Stimulated activated CD8-positive, alpha-beta memory T cell treated with anti-CD3 and anti-CD28 coated beads, Interleukin-12 subunit alpha, Interleukin-12 subunit beta, amount 100 ng/mL, for 1 hour (primary cell): ENCODE measurements at regions not wholly inside any gene's neighbourhood (a gene's known extent, or its start where the extent isn't known, plus 50 kb on each side); places are given as distances from the start of the nearest gene placed in this dataset.
"Not testable (repeated sequence)": the region's sequence is repeated elsewhere in the genome, so short reads cannot be mapped to it uniquely, and the experiment has no call there.

Source experiments
- DNase-seq: peaks from one replicate; pipeline ENCODE4 v3.0.0-alpha.2; 2020; ENCODE audit warnings: low read depth

GRCh38 chrX:148080593-148080992, 99.5 kb downstream of the FMR1NB start:
- DNase-seq: no peak

DNA sequence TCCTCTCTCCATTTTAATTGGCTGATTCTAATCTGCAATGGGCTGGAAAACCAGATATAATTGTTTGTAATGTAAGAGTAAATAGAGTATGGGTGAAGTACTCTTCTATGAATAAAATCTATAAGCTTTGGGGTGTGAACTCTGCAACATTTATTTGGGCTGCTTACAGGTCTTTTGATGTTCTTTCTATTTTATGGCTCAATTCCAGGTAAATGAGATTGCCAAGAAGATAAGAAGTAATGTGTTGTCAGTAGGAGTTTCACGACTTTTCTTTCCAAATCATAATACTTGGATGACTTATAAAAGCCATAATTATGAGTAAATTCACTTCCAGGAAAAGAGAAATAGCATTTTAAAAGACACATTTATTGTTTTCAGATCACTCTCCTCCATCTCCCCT, 103.5 kb downstream of the FMR1NB start:
- DNase-seq: no peak

DNA sequence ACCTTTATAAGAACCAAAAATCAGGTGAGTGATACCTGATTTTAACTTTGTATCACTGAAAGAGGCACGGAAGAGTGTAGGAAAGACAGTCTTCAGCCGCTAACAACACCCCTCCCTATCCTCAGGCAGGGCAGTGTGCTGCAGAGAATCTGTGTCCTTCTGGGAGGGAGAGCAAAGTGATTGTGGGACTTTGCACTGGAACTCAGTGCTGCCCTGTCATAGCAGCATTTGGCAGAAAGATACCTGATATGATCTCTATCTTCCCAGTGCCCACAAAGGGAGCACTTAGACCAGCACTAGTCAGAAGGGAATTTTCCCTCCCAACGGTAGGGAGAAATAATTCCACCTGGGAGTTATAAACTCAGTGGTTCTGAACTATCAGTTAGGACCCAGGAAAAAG, 139.0 kb downstream of the FMR1NB start:
- DNase-seq: no peak

- no peak for DNase-seq
These were observed 140.0 kb downstream of the FMR1NB start for GRCh38 chrX:148120999-148121623.

- DNase-seq: not testable (repeated sequence)
These were observed 147.9 kb downstream of the FMR1NB start for GRCh38 chrX:148128872-148129505.

GRCh38 chrX:148133105-148133725, 152.1 kb downstream of the FMR1NB start:
- no peak for DNase-seq

- no peak for DNase-seq
These were observed 153.4 kb downstream of the FMR1NB start for GRCh38 chrX:148134578-148134977.

GRCh38 chrX:148135738-148136137, 154.6 kb downstream of the FMR1NB start:
- no peak for DNase-seq

DNA sequence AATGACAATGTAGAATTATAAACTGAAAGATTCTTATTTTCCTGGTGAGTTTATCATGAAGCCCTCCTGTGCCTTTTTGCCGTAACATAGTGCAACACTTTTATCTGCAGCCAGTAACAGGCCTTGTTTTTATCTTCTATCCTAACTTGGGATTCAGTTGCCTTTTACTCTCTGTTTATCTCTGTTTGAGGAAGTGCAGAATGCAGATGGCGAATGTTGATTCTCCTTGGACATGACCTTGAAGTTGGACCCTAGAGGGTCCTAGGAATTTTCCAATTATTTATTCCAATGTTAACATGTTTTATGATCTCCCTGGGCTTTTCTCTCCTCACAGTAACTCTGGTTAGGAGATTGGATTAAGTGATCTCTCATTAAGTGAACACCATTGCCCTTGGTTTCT, 165.0 kb downstream of the FMR1NB start:
- DNase-seq: no peak

DNA sequence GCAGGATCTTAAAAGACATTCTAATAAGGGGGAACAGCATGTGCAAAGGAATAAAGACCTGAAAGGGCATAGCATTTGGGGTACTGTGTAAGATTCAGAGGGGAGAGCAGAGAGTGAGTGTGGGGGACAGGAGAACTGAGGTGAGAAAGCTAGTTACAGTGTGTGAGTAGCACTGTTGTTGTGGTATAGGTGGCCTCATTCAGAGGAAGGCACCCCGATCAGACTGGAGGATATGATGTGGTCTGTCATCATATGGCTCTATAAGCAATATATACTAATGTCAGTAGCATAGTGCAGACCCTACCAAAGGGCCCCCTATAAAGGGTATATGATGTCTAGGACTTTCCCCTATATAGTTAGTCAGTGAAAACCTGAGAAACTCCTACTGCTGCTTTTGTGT, 175.8 kb downstream of the FMR1NB start:
- DNase-seq: no peak

- DNase-seq: no peak
These were observed 178.7 kb downstream of the FMR1NB start for GRCh38 chrX:148159796-148160195.

GRCh38 chrX:148161701-148162100, 180.6 kb downstream of the FMR1NB start:
- no peak for DNase-seq

DNA sequence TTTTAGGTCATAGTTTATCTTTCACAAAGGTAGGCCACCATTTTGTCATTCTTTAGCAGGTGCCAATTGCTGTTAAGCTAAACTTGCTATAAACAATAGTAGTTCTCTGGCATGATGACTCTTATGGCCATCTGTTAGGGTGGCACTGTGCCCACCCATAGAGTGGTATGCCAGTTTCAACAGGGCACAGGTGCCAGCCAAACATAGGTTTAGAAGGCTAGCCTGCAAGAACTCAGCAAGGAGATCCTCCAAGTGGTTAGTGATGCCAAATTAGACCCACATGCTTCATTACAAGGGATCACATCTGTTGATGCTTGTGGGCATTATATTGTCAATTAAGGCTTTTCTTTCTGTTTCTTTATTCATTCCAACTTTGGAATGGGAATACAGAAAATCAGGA, 204.5 kb downstream of the FMR1NB start:
- DNase-seq: no peak

DNA sequence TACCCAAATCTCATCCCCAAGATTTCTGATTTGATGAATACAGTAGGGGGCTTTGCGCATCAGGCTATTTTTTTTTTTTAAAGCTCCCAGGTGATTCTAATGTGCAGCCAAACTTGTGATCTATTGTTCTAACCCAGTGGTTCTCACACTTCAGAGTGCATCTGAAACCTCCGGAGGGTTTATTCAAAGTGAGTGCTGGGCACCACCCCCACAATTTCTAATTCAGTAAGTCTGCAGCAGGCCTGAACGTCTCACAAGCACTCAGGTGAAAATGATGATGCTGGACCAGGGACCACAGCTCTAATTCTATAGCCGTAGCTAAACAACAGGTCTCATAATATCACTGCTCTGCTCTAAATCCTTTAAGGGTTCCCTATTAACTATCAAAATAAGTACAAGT, 211.4 kb downstream of the FMR1NB start:
- DNase-seq: no peak

DNA sequence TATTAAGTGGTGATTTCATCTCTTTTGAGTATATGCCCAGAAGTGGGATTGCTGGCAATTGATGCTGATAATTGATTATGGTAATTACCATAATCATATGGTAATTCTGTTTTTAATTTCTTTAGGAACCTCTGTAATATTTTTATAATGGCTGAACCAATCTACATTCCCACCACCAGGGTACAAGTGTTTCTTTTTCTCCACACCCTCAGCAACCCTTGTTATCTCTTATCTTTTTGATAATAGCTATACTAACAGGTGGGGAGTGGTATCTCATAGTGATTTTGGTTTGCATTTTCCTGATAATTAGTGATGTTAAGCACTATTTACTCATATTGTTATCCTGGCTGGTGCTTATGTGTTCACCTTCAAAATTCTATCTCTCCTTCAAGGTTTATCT, 212.6 kb downstream of the FMR1NB start:
- no peak for DNase-seq

- no peak for DNase-seq
These were observed 222.4 kb downstream of the FMR1NB start for GRCh38 chrX:148203531-148203930.

DNA sequence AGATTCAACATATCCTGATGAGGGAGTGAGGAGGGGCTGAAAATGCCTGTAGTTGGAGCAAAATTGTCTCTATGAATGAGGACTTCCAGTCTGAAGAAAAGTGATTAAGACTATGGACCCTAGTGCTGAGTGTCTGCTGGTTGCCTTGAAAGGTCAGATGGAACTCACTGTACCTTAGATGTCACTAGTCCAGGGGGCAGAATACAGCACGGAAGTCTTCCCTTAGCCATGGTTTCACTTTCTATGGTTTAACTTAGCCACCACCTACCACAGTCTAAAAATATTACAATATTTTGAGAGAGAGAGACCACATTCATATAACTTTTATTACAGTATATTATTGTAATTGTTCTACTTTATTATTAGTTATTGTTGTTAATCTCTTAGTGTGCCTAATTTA, 223.1 kb downstream of the FMR1NB start:
- DNase-seq: no peak

GRCh38 chrX:148214786-148215185, 233.6 kb downstream of the FMR1NB start:
- DNase-seq: no peak

- DNase-seq: no peak
These were observed 234.6 kb downstream of the FMR1NB start for GRCh38 chrX:148215726-148216125.

GRCh38 chrX:148223361-148223760, 242.2 kb downstream of the FMR1NB start:
- no peak for DNase-seq

- DNase-seq: no peak
These were observed 247.4 kb downstream of the FMR1NB start for GRCh38 chrX:148228521-148228920.

DNA sequence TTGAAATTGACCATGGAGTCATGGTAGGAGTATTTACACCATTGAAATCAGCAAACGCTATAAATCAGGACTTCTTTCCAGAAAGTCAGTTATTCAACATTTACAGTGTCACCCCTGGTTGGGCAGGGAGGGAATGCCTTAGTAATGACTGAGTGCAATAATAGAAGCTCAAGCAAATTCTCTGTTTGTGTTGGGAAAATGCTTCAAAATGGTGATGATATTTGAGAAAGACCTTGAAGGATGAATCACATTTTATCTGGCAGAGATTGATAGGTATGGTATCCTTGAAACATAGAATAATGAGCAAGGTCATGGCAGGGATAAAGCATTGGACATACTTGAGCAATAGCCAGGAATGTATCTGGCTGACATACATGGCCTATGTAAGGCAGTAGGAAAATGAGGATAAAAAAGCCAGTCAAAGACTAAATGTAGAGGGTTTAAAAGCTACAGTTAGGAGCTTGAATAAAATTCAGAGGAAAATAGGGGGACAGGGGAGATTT, 248.7 kb downstream of the FMR1NB start:
- DNase-seq: no peak

- DNase-seq: no peak
These were observed 240.4 kb upstream of the AFF2 start for GRCh38 chrX:148259990-148260389.

DNA sequence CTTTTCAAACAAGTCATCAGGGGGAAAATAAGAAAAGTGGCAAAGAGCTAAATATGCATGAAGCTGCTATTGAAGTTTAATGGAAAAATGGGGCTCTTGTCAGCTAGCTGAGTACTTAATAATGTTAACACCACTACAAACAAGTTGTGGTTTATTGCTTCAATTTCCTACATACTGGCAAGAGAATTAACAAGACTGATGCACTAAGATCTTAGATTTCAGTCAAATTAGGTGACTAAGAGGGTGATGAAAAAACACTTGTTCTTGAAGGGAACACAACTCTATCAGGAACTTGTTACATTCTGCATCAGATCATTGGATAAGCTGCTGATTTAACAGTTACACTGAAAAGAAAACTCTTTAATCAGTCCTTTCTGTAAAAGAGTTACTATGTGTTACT, 234.6 kb upstream of the AFF2 start:
- no peak for DNase-seq
